ENCODE measurements at regions not wholly inside any gene's neighbourhood (a gene's known extent, or its start where the extent isn't known, plus 50 kb on each side); places are given as distances from the start of the nearest gene placed in this dataset.
"Not testable (repeated sequence)": the region's sequence is repeated elsewhere in the genome, so short reads cannot be mapped to it uniquely, and the experiment has no call there.

- H3K9me3 ChIP-seq; DNase-seq; intact Hi-C loops (cut with DNase I; ENCODE audit: low total_unique reads); H3K4me1 ChIP-seq; H3K4me3 ChIP-seq; H3K27ac ChIP-seq; H3K36me3 ChIP-seq; H3K27me3 ChIP-seq (replicated peaks in 1 of 7): not testable (repeated sequence)
Observed at GRCh38 chr2:90287751-90288150, 1596.3 kb downstream of the RPIA start.

- DNase-seq; H3K36me3 ChIP-seq; H3K4me3 ChIP-seq; H3K27ac ChIP-seq; intact Hi-C loops (cut with DNase I; ENCODE audit: low total_unique reads); H3K27me3 ChIP-seq (replicated peaks in 1 of 7); H3K9me3 ChIP-seq; H3K4me1 ChIP-seq: not testable (repeated sequence)
- WGBS, 5 donors = 92 to 96% (median 95%) methylated on average over 4 to 7 of the region's 7 CpGs; no CpG with 5 or more reads in 2 of the 5 donors
Observed at GRCh38 chr2:90288396-90288795, 1596.9 kb downstream of the RPIA start.

- DNase-seq; H3K4me1 ChIP-seq; H3K27me3 ChIP-seq (replicated peaks in 1 of 7); H3K4me3 ChIP-seq; intact Hi-C loops (cut with DNase I; ENCODE audit: low total_unique reads); H3K27ac ChIP-seq; H3K36me3 ChIP-seq: not testable (repeated sequence)
- H3K9me3 ChIP-seq = peaks cover 0 to 14% (median 0%) of the 10 kb centered on the region in 8 donors
- WGBS, 5 donors = 79 to 91% (median 79%) methylated on average over 2 to 6 of the region's 6 CpGs
Observed at GRCh38 chr2:90289291-90289980, 1598.0 kb downstream of the RPIA start.

- H3K27me3 ChIP-seq (replicated peaks in 1 of 7); H3K27ac ChIP-seq; H3K4me1 ChIP-seq; DNase-seq; intact Hi-C loops (cut with DNase I; ENCODE audit: low total_unique reads); H3K4me3 ChIP-seq; H3K36me3 ChIP-seq: not testable (repeated sequence)
- peaks cover 0 to 16% (median under 1%) of the 10 kb centered on the region in 8 donors for H3K9me3 ChIP-seq
- WGBS, 5 donors = 76 to 100% (median 81%) methylated on average over 3 to 5 of the region's 5 CpGs
Observed at GRCh38 chr2:90290701-90291100, 1599.2 kb downstream of the RPIA start.

- H3K27ac ChIP-seq; intact Hi-C loops (cut with DNase I; ENCODE audit: low total_unique reads); H3K4me1 ChIP-seq; DNase-seq; H3K4me3 ChIP-seq; H3K36me3 ChIP-seq; H3K27me3 ChIP-seq (replicated peaks in 1 of 7): not testable (repeated sequence)
- WGBS, 5 donors = 47 to 75% (median 52%) methylated on average over 2 to 5 of the region's 5 CpGs; no CpG with 5 or more reads in 1 of the 5 donors
- peaks cover 0 to 16% (median 2%) of the 10 kb centered on the region in 8 donors for H3K9me3 ChIP-seq
Observed at GRCh38 chr2:90291168-90291883, 1599.9 kb downstream of the RPIA start.

GRCh38 chr2:90291934-90292333, 1600.5 kb downstream of the RPIA start:
- H3K27ac ChIP-seq; H3K4me3 ChIP-seq; DNase-seq; H3K36me3 ChIP-seq; intact Hi-C loops (cut with DNase I; ENCODE audit: low total_unique reads); H3K27me3 ChIP-seq (replicated peaks in 1 of 7); H3K4me1 ChIP-seq: not testable (repeated sequence)
- WGBS, 5 donors = 83 to 100% (median 100%) methylated on average over 1 of the region's 1 CpG
- H3K9me3 ChIP-seq = peaks cover 0 to 16% (median 2%) of the 10 kb centered on the region in 8 donors

- H3K36me3 ChIP-seq; H3K27ac ChIP-seq; H3K27me3 ChIP-seq (replicated peaks in 1 of 7); H3K4me3 ChIP-seq; intact Hi-C loops (cut with DNase I; ENCODE audit: low total_unique reads); H3K4me1 ChIP-seq: not testable (repeated sequence)
- H3K9me3 ChIP-seq = peaks cover 0 to 16% (median 2%) of the 10 kb centered on the region in 8 donors
- WGBS, 5 donors = 81 to 94% (median 89%) methylated on average over 4 of the region's 4 CpGs
- DNase-seq = peak; percentile 72
Observed at GRCh38 chr2:90292451-90292850, 1601.0 kb downstream of the RPIA start.

GRCh38 chr2:90293224-90293623, 1601.8 kb downstream of the RPIA start:
- peaks cover 0 to 16% (median 2%) of the 10 kb centered on the region in 8 donors for H3K9me3 ChIP-seq
- H3K4me3 ChIP-seq; H3K4me1 ChIP-seq; intact Hi-C loops (cut with DNase I; ENCODE audit: low total_unique reads); H3K27ac ChIP-seq; H3K36me3 ChIP-seq; H3K27me3 ChIP-seq (replicated peaks in 1 of 7): not testable (repeated sequence)
- DNase-seq = peak; percentile 83
- 70 to 78% (median 76%) methylated on average over 6 of the region's 6 CpGs for WGBS, 5 donors

GRCh38 chr2:90293806-90294205, 1602.3 kb downstream of the RPIA start:
- DNase-seq; intact Hi-C loops (cut with DNase I; ENCODE audit: low total_unique reads); H3K27me3 ChIP-seq (replicated peaks in 1 of 7); H3K4me1 ChIP-seq; H3K36me3 ChIP-seq; H3K4me3 ChIP-seq; H3K27ac ChIP-seq: not testable (repeated sequence)
- peaks cover 0 to 16% (median 2%) of the 10 kb centered on the region in 8 donors for H3K9me3 ChIP-seq
- 87 to 97% (median 93%) methylated on average over 8 to 9 of the region's 9 CpGs for WGBS, 5 donors

GRCh38 chr2:90295036-90295750, 1603.7 kb downstream of the RPIA start:
- WGBS, 5 donors = 88 to 92% (median 88%) methylated on average over 16 to 17 of the region's 17 CpGs
- H3K27me3 ChIP-seq (replicated peaks in 1 of 7); H3K4me3 ChIP-seq; H3K36me3 ChIP-seq; H3K27ac ChIP-seq; intact Hi-C loops (cut with DNase I; ENCODE audit: low total_unique reads); H3K4me1 ChIP-seq: not testable (repeated sequence)
- H3K9me3 ChIP-seq = peaks cover 0 to 13% (median 2%) of the 10 kb centered on the region in 8 donors
- peak; percentile 46 for DNase-seq

GRCh38 chr2:90296484-90296777, 1605.0 kb downstream of the RPIA start:
- H3K27me3 ChIP-seq (replicated peaks in 1 of 7); H3K4me3 ChIP-seq; H3K4me1 ChIP-seq; H3K36me3 ChIP-seq; intact Hi-C loops (cut with DNase I; ENCODE audit: low total_unique reads); H3K27ac ChIP-seq: not testable (repeated sequence)
- peaks cover 0 to 13% (median 2%) of the 10 kb centered on the region in 8 donors for H3K9me3 ChIP-seq
- peak; percentile 81 for DNase-seq
